Keratinocyte (primary cell): ENCODE measurements at regions not wholly inside any gene's neighbourhood (a gene's known extent, or its start where the extent isn't known, plus 50 kb on each side); places are given as distances from the start of the nearest gene placed in this dataset.

Experiments used
- DNase-seq: peaks from one replicate; pipeline ENCODE4 v3.0.0-alpha.2; 2011; ENCODE audit warnings: low read depth, missing footprints, low spot score
- FAIRE-seq: peaks from 2 replicates; lab custom pipeline; 2011; peaks lifted over from hg19 to GRCh38; lab: Jason Lieb, UNC
- H2AFZ ChIP-seq: 2 replicates; pipeline ENCODE4 v1.6.0; 2012; ENCODE audit warnings: low read length, control low read depth, inconsistent platforms; ENCODE audit not compliant: control insufficient read depth
- H3K27ac ChIP-seq: 2 replicates; pipeline ENCODE4 v1.5.1; 2011; ENCODE audit warnings: low read length; ENCODE audit not compliant: control insufficient read depth, insufficient read depth
- H3K27me3 ChIP-seq: 3 replicates; pipeline ENCODE4 v1.6.0; 2011; ENCODE audit warnings: low read length; ENCODE audit not compliant: control insufficient read depth, insufficient read depth; ENCODE audit errors: extremely low read depth
- H3K36me3 ChIP-seq, 2 experiments: 2 replicates in 1 of 2; 3 replicates in 1 of 2; pipeline ENCODE4 v1.5.1; 2011; ENCODE audit warnings: low read length in 2 of 2, mild to moderate bottlenecking in 1 of 2; ENCODE audit not compliant: control insufficient read depth in 2 of 2, insufficient read depth in 2 of 2; ENCODE audit errors: extremely low read depth in 1 of 2
- H3K4me1 ChIP-seq: 3 replicates; pipeline ENCODE4 v1.5.1; 2011; ENCODE audit warnings: low read length; ENCODE audit not compliant: control insufficient read depth, insufficient read depth; ENCODE audit errors: extremely low read depth
- H3K4me2 ChIP-seq: 3 replicates; pipeline ENCODE4 v1.6.0; 2011; ENCODE audit warnings: low read depth, low read length; ENCODE audit not compliant: control insufficient read depth, insufficient read depth; ENCODE audit errors: extremely low read depth
- H3K4me3 ChIP-seq, 3 experiments: fragments of 200-600 bp in 1 of 3; sonication (generic) in 1 of 3; 2 replicates in 2 of 3; 3 replicates in 1 of 3; pipeline ENCODE4 v1.5.1; 2011 to 2016; ENCODE audit warnings: low read length in 3 of 3, mild to moderate bottlenecking in 3 of 3, control low read depth in 2 of 3, inconsistent platforms in 1 of 3, low read depth in 1 of 3, mixed read lengths in 1 of 3, mixed run types in 1 of 3, moderate library complexity in 1 of 3; ENCODE audit not compliant: control insufficient read depth in 2 of 3, insufficient read depth in 2 of 3; ENCODE audit errors: extremely low read depth in 1 of 3
- H3K79me2 ChIP-seq: 2 replicates; pipeline ENCODE4 v1.6.0; 2012; ENCODE audit warnings: low read length; ENCODE audit not compliant: control insufficient read depth, insufficient read depth
- H3K9ac ChIP-seq: 3 replicates; pipeline ENCODE4 v1.6.0; 2011; ENCODE audit warnings: low read length; ENCODE audit not compliant: control insufficient read depth, insufficient read depth; ENCODE audit errors: extremely low read depth
- H3K9me1 ChIP-seq: 3 replicates; pipeline ENCODE4 v1.6.0; 2011; ENCODE audit warnings: low read length; ENCODE audit not compliant: control insufficient read depth, insufficient read depth; ENCODE audit errors: extremely low read depth
- H3K9me3 ChIP-seq: 2 replicates; pipeline ENCODE4 v1.5.1; 2012; ENCODE audit warnings: low read depth, low read length; ENCODE audit not compliant: control insufficient read depth
- H4K20me1 ChIP-seq: 3 replicates; pipeline ENCODE4 v1.6.0; 2011; ENCODE audit warnings: low read length; ENCODE audit not compliant: control insufficient read depth, insufficient read depth; ENCODE audit errors: extremely low read depth
- CTCF ChIP-seq, 3 experiments: IDR thresholded peaks in 1 of 3; conservative IDR thresholded peaks in 1 of 3; optimal IDR thresholded peaks in 1 of 3; 2 replicates in 2 of 3; 3 replicates in 1 of 3; pipeline versions ENCODE3 to v1.5.1; 2011; ENCODE audit warnings: low read length in 3 of 3, mild to moderate bottlenecking in 3 of 3, moderate library complexity in 2 of 3, control low read depth in 1 of 3, inconsistent platforms in 1 of 3; ENCODE audit not compliant: insufficient read depth in 2 of 3; ENCODE audit errors: extremely low read depth in 1 of 3
- EZH2 ChIP-seq: IDR thresholded peaks from one replicate; pipeline ENCODE4 v1.6.1; 2012; ENCODE audit warnings: inconsistent platforms, mild to moderate bottlenecking, low read length, moderate library complexity
- dilution Hi-C: fragments of 300-500 bp; cut with MboI; formaldehyde crosslinking; loops from one replicate; pipeline ENCODE4 v1.7.0; 2020; ENCODE audit warnings: low sequenced_read_pairs; ENCODE audit not compliant: extremely low pct_ligation_motif_present

GRCh38 chr2:182558564-182558963, 131.7 kb upstream of the PDE1A start:
- Histone ChIP-seq H3K4me2 (no peak overlapping the region), H2AFZ (no peak overlapping the region), H4K20me1 (no peaks in the 10 kb centered on the region), H3K27ac (no peak overlapping the region), H3K27me3 (no peaks in the 10 kb centered on the region), H3K9ac (no peak overlapping the region), H3K9me1 (no peaks in the 10 kb centered on the region), H3K36me3 (no peaks in the 10 kb centered on the region), H3K4me1 (no peaks in the 10 kb centered on the region), H3K9me3 (no peaks in the 10 kb centered on the region), H3K79me2 (no peaks in the 10 kb centered on the region), H3K4me3 (no peak overlapping the region)
- FAIRE-seq: no peak
- TF ChIP-seq EZH2 (no peak), CTCF (optimal IDR thresholded peaks at IDR 0.05 in 1 of 3, IDR thresholded peaks at IDR 0.05 in 1 of 3, conservative IDR thresholded peaks at IDR 0.05 in 1 of 3; ENCODE audit: extremely low read depth in 1 of 3, insufficient read depth in 2 of 3, low read length in 3 of 3) (no peak)
- no peak for DNase-seq
- dilution Hi-C loops: no loop called here

GRCh38 chr2:182559623-182560022, 132.8 kb upstream of the PDE1A start:
- Histone ChIP-seq H3K36me3 (no peaks in the 10 kb centered on the region), H3K9me3 (no peaks in the 10 kb centered on the region), H3K27me3 (no peaks in the 10 kb centered on the region), H3K9ac (no peak overlapping the region), H3K4me3 (no peak overlapping the region), H2AFZ (no peak overlapping the region), H3K9me1 (no peaks in the 10 kb centered on the region), H3K27ac (no peak overlapping the region), H3K79me2 (no peaks in the 10 kb centered on the region), H3K4me1 (no peaks in the 10 kb centered on the region), H4K20me1 (no peaks in the 10 kb centered on the region), H3K4me2 (no peak overlapping the region)
- dilution Hi-C loops: no loop called here
- DNase-seq (peak; percentile 4), FAIRE-seq (no peak)
- TF ChIP-seq EZH2 (no peak), CTCF (optimal IDR thresholded peaks at IDR 0.05 in 1 of 3, IDR thresholded peaks at IDR 0.05 in 1 of 3, conservative IDR thresholded peaks at IDR 0.05 in 1 of 3; ENCODE audit: extremely low read depth in 1 of 3, insufficient read depth in 2 of 3, low read length in 3 of 3) (no peak)
